ENCODE measurements at regions not wholly inside any gene's neighbourhood (a gene's known extent, or its start where the extent isn't known, plus 50 kb on each side); places are given as distances from the start of the nearest gene placed in this dataset.

- peaks cover 50% of the 10 kb centered on the region for H3K4me1 Mint-ChIP-seq (ENCODE audit: unreplicated experiment)
- peak overlapping the region; percentile 82 for H3K27ac Mint-ChIP-seq (ENCODE audit: unreplicated experiment)
- no peaks in the 10 kb centered on the region for H3K9me3 Mint-ChIP-seq (ENCODE audit: unreplicated experiment)
- TF ChIP-seq CTCF (IDR thresholded peaks at IDR 0.05), result no peak
- H3K36me3 Mint-ChIP-seq (ENCODE audit: unreplicated experiment), result no peaks in the 10 kb centered on the region
- H3K4me3 Mint-ChIP-seq (ENCODE audit: unreplicated experiment), result no peak overlapping the region
- H3K27me3 Mint-ChIP-seq (ENCODE audit: unreplicated experiment), result no peaks in the 10 kb centered on the region
- no peak for DNase-seq (ENCODE audit: extremely low spot score, unreplicated experiment)
Observed at GRCh38 chr3:159785273-159785708, 203.3 kb upstream of the IL12A start.

GRCh38 chr3:159786489-159787177 lies 202.0 kb upstream of the IL12A start:
- no peaks in the 10 kb centered on the region for H3K36me3 Mint-ChIP-seq (ENCODE audit: unreplicated experiment)
- H3K9me3 Mint-ChIP-seq (ENCODE audit: unreplicated experiment), result no peaks in the 10 kb centered on the region
- no peak for TF ChIP-seq CTCF (IDR thresholded peaks at IDR 0.05)
- peaks cover 55% of the 10 kb centered on the region for H3K4me1 Mint-ChIP-seq (ENCODE audit: unreplicated experiment)
- H3K27ac Mint-ChIP-seq (ENCODE audit: unreplicated experiment), result peak overlapping the region; percentile 88
- H3K27me3 Mint-ChIP-seq (ENCODE audit: unreplicated experiment), result no peaks in the 10 kb centered on the region
- H3K4me3 Mint-ChIP-seq (ENCODE audit: unreplicated experiment), result no peak overlapping the region
- DNase-seq (ENCODE audit: extremely low spot score, unreplicated experiment), result no peak

GRCh38 chr3:159787178-159787574 lies 201.5 kb upstream of the IL12A start:
- no peaks in the 10 kb centered on the region for H3K36me3 Mint-ChIP-seq (ENCODE audit: unreplicated experiment)
- no peak for TF ChIP-seq CTCF (IDR thresholded peaks at IDR 0.05)
- H3K27ac Mint-ChIP-seq (ENCODE audit: unreplicated experiment), result peak overlapping the region; percentile 88
- peak overlapping the region; percentile 6 for H3K4me3 Mint-ChIP-seq (ENCODE audit: unreplicated experiment)
- H3K27me3 Mint-ChIP-seq (ENCODE audit: unreplicated experiment), result no peaks in the 10 kb centered on the region
- H3K9me3 Mint-ChIP-seq (ENCODE audit: unreplicated experiment), result no peaks in the 10 kb centered on the region
- DNase-seq (ENCODE audit: extremely low spot score, unreplicated experiment), result no peak
- peaks cover 58% of the 10 kb centered on the region for H3K4me1 Mint-ChIP-seq (ENCODE audit: unreplicated experiment)

- H3K4me1 Mint-ChIP-seq (ENCODE audit: unreplicated experiment), result peaks cover 62% of the 10 kb centered on the region
- H3K27ac Mint-ChIP-seq (ENCODE audit: unreplicated experiment), result peak overlapping the region; percentile 88
- H3K4me3 Mint-ChIP-seq (ENCODE audit: unreplicated experiment), result peak overlapping the region; percentile 36
- H3K27me3 Mint-ChIP-seq (ENCODE audit: unreplicated experiment), result no peaks in the 10 kb centered on the region
- H3K36me3 Mint-ChIP-seq (ENCODE audit: unreplicated experiment), result no peaks in the 10 kb centered on the region
- no peak for DNase-seq (ENCODE audit: extremely low spot score, unreplicated experiment)
- TF ChIP-seq CTCF (IDR thresholded peaks at IDR 0.05), result no peak
- H3K9me3 Mint-ChIP-seq (ENCODE audit: unreplicated experiment), result no peaks in the 10 kb centered on the region
Observed at GRCh38 chr3:159787794-159788205, 200.8 kb upstream of the IL12A start.

- H3K9me3 Mint-ChIP-seq (ENCODE audit: unreplicated experiment), result no peaks in the 10 kb centered on the region
- peak overlapping the region; percentile 88 for H3K27ac Mint-ChIP-seq (ENCODE audit: unreplicated experiment)
- H3K4me3 Mint-ChIP-seq (ENCODE audit: unreplicated experiment), result peak overlapping the region; percentile 9
- H3K4me1 Mint-ChIP-seq (ENCODE audit: unreplicated experiment), result peaks cover 67% of the 10 kb centered on the region
- no peak for DNase-seq (ENCODE audit: extremely low spot score, unreplicated experiment)
- no peaks in the 10 kb centered on the region for H3K36me3 Mint-ChIP-seq (ENCODE audit: unreplicated experiment)
- no peaks in the 10 kb centered on the region for H3K27me3 Mint-ChIP-seq (ENCODE audit: unreplicated experiment)
- TF ChIP-seq CTCF (IDR thresholded peaks at IDR 0.05), result no peak
Observed at GRCh38 chr3:159788291-159788690, 200.3 kb upstream of the IL12A start.
